SU-DHL-6 (cell line): ENCODE measurements at regions not wholly inside any gene's neighbourhood (a gene's known extent, or its start where the extent isn't known, plus 50 kb on each side); places are given as distances from the start of the nearest gene placed in this dataset.

Experiments used
- H2AFZ ChIP-seq: fragments of 200-600 bp; sonication (generic); 2 replicates; pipeline ENCODE4 v1.6.1; 2014; ENCODE audit warnings: low read depth, mild to moderate bottlenecking, moderate library complexity, mixed read lengths, antibody characterized with exemption, low read length; ENCODE audit not compliant: severe bottlenecking
- H3F3A ChIP-seq: fragments of 200-600 bp; shearing (Covaris generic); 2 replicates; pipeline ENCODE4 v1.6.0; 2016; ENCODE audit warnings: antibody characterized with exemption, mild to moderate bottlenecking; ENCODE audit not compliant: insufficient read depth
- H3K27ac ChIP-seq: fragments of 200-600 bp; sonication (generic); 2 replicates; pipeline ENCODE4 v1.5.1; 2016; ENCODE audit warnings: low read depth, mild to moderate bottlenecking, low read length, moderate library complexity, mixed read lengths
- H3K27me3 ChIP-seq: fragments of 200-600 bp; sonication (generic), shearing (Covaris generic); 2 replicates; pipeline ENCODE4 v1.6.0; 2014; ENCODE audit warnings: mild to moderate bottlenecking, low read length
- H3K36me3 ChIP-seq: fragments of 200-600 bp; sonication (generic); 2 replicates; pipeline ENCODE4 v1.6.1; 2014; ENCODE audit warnings: mild to moderate bottlenecking, low read length, mixed read lengths
- H3K4me2 ChIP-seq: fragments of 300-600, 200-600 bp; shearing (Covaris generic), sonication (generic); 2 replicates; pipeline ENCODE4 v1.6.0; 2014; ENCODE audit warnings: low read length, low read depth, mild to moderate bottlenecking; ENCODE audit not compliant: poor library complexity, severe bottlenecking
- H3K4me3 ChIP-seq: fragments of 200-600 bp; sonication (generic); 2 replicates; pipeline ENCODE4 v1.5.1; 2014; ENCODE audit warnings: antibody characterized with exemption, low read length, mild to moderate bottlenecking, mixed read lengths; ENCODE audit not compliant: insufficient read depth, poor library complexity, severe bottlenecking
- H3K79me2 ChIP-seq: fragments of 200-600 bp; sonication (generic); 2 replicates; pipeline ENCODE4 v1.6.1; 2014; ENCODE audit warnings: mild to moderate bottlenecking, low read length, moderate library complexity; ENCODE audit not compliant: insufficient read depth
- H3K9ac ChIP-seq: fragments of 200-600 bp; sonication (generic); 2 replicates; pipeline ENCODE4 v1.7.0; 2014; ENCODE audit warnings: mild to moderate bottlenecking, low read length
- H3K9me2 ChIP-seq: fragments of 200-600 bp; sonication (generic); replicated peaks from 2 replicates; pipeline ENCODE4 v1.6.1; 2014; ENCODE audit warnings: low read length; ENCODE audit not compliant: insufficient read depth
- H3K9me3 ChIP-seq: fragments of 200-600 bp; sonication (generic); 2 replicates; pipeline ENCODE4 v1.6.1; 2014; ENCODE audit warnings: low read length, mixed read lengths; ENCODE audit not compliant: insufficient read depth
- H4K20me1 ChIP-seq: fragments of 200-600 bp; sonication (generic); 2 replicates; pipeline ENCODE4 v1.6.1; 2014; ENCODE audit warnings: low read depth, mild to moderate bottlenecking, antibody characterized with exemption, low read length, moderate library complexity, mixed read lengths
- EZH2phosphoT487 ChIP-seq: fragments of 200-600 bp; sonication (generic), shearing (Covaris generic); conservative IDR thresholded peaks from 2 replicates; pipeline ENCODE4 v1.6.1; 2018; ENCODE audit warnings: mild to moderate bottlenecking, antibody characterized with exemption, low read length, moderate library complexity, mixed read lengths
- TF ChIP-seq, protein P1 (sequence below): fragments of 200-600 bp; sonication (generic); IDR thresholded peaks from one replicate; pipeline ENCODE4 v1.5.1; 2017; ENCODE audit warnings: antibody characterized with exemption, mild to moderate bottlenecking, low read length, moderate library complexity; ENCODE audit not compliant: insufficient read depth, poor library complexity, severe bottlenecking

DNA sequence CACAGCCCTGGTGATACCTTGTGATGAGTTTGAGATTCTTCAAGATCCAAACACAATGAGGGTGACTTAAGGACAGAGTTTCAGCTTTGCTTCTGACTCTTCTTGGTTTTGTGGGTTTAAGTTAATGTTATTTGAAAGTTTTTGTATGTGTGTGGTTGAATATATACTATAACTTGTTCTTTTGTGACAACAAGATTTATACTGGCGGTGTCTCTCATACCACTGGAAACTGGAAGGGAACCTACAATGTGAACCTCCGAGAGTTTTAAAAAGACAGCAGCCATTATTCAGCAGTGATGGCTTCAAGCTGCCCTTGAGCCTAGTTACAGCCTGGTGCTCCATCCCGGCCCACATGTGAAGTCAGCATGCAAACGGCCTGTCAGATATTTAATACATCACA lies 87.9 kb upstream of the IGF1 start:
- H4K20me1 ChIP-seq: no peaks in the 10 kb centered on the region
- H3K9ac ChIP-seq: no peak overlapping the region
- H3K9me2 ChIP-seq: no peaks in the 10 kb centered on the region
- no peak overlapping the region for H3K4me2 ChIP-seq
- H3K9me3 ChIP-seq: no peaks in the 10 kb centered on the region
- no peaks in the 10 kb centered on the region for H3F3A ChIP-seq
- no peak overlapping the region for H3K4me3 ChIP-seq
- H3K27me3 ChIP-seq: no peaks in the 10 kb centered on the region
- no peaks in the 10 kb centered on the region for H3K36me3 ChIP-seq
- H3K79me2 ChIP-seq: no peaks in the 10 kb centered on the region
- no peak overlapping the region for H2AFZ ChIP-seq
- no peak for TF ChIP-seq EZH2phosphoT487
- TF ChIP-seq, protein P1, sequence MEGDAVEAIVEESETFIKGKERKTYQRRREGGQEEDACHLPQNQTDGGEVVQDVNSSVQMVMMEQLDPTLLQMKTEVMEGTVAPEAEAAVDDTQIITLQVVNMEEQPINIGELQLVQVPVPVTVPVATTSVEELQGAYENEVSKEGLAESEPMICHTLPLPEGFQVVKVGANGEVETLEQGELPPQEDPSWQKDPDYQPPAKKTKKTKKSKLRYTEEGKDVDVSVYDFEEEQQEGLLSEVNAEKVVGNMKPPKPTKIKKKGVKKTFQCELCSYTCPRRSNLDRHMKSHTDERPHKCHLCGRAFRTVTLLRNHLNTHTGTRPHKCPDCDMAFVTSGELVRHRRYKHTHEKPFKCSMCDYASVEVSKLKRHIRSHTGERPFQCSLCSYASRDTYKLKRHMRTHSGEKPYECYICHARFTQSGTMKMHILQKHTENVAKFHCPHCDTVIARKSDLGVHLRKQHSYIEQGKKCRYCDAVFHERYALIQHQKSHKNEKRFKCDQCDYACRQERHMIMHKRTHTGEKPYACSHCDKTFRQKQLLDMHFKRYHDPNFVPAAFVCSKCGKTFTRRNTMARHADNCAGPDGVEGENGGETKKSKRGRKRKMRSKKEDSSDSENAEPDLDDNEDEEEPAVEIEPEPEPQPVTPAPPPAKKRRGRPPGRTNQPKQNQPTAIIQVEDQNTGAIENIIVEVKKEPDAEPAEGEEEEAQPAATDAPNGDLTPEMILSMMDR: no peak
- H3K27ac ChIP-seq: no peak overlapping the region

DNA sequence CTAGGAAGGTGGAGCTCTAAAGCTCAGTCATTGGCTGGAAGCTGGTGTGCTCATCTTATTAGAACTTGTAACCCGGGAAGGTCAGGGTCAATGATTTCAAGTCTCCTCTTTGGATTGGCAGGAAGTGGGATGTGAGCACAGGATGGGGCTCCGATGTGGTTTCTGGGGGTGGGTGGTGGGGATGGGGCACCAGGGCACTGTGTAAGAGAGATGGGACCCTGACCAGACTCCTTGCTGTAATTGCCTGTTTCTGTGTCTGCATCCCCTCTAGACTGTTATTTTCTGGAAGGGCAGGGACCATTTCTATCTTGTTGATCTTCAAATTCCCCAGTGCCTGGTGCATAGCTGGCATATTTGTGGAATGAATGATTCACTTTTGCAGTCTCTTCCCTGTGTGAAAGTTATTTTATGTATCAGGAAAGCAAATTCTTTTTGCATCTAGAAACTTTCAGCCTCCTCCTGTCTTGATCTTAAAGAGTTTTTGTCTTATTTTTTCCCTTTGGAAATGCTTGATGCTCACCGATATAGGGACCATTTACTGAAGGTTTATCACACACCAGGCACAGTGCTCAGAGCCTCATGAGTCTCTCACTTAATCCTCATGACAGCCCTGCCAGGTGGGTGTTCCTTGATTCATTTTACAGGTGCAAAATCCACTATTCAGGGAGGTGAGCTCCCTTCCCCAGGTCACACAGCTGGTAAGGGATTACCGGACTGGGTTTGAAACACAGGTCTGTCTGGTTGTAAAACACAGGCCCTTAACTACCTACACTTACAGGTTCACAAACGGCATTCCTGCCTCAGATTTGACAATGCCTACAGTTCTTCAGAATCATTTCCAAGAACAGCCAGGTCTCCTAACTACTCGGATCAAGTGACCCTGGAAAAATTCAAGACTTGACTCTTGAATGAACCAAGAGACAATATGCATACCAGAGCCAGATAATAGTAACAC lies 86.9 kb upstream of the IGF1 start:
- no peaks in the 10 kb centered on the region for H3F3A ChIP-seq
- H3K27me3 ChIP-seq: no peaks in the 10 kb centered on the region
- H3K36me3 ChIP-seq: no peaks in the 10 kb centered on the region
- TF ChIP-seq EZH2phosphoT487: no peak
- TF ChIP-seq, protein P1: no peak
- H3K9me2 ChIP-seq: no peaks in the 10 kb centered on the region
- no peaks in the 10 kb centered on the region for H3K9me3 ChIP-seq
- H3K9ac ChIP-seq: no peak overlapping the region
- no peaks in the 10 kb centered on the region for H4K20me1 ChIP-seq
- H3K4me3 ChIP-seq: no peak overlapping the region
- H3K27ac ChIP-seq: no peak overlapping the region
- H3K4me2 ChIP-seq: no peak overlapping the region
- no peak overlapping the region for H2AFZ ChIP-seq
- no peaks in the 10 kb centered on the region for H3K79me2 ChIP-seq

DNA sequence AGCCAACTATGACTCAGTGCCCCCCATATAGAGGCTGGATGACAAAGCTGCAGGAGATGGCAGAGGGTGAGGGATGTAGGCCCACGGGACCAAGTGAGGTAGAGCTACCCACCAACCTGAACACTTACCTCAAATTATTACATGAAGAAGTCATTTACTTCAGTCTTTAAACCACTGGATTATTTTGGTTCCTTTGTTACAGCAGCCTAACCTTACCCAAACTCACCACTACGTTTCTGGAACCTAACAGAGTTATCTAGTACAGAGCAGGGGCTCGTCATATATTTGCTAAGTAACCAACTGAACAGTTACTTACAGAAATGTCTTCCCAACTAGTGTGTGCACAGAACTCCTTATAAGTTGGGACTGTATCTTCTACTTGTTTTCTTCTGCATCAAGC lies 85.2 kb upstream of the IGF1 start:
- Histone ChIP-seq H3K27ac (no peak overlapping the region), H3K4me3 (no peak overlapping the region)

More for the DNA sequence above, 85.2 kb upstream of the IGF1 start:
- Histone ChIP-seq H3K36me3 (no peaks in the 10 kb centered on the region), H3F3A (no peaks in the 10 kb centered on the region), H3K79me2 (no peaks in the 10 kb centered on the region), H2AFZ (no peak overlapping the region), H3K4me2 (no peak overlapping the region), H3K9me2 (no peaks in the 10 kb centered on the region), H3K9me3 (no peaks in the 10 kb centered on the region), H3K27me3 (no peaks in the 10 kb centered on the region), H3K9ac (no peak overlapping the region), H4K20me1 (no peaks in the 10 kb centered on the region)
- TF ChIP-seq, protein P1: no peak
- no peak for TF ChIP-seq EZH2phosphoT487
